NK-92 (cell line): ENCODE measurements at regions not wholly inside any gene's neighbourhood (a gene's known extent, or its start where the extent isn't known, plus 50 kb on each side); places are given as distances from the start of the nearest gene placed in this dataset.

Source experiments
- DNase-seq: peaks from one replicate; lab custom pipeline; 2025; ENCODE audit not compliant: unreplicated experiment; lab: John Stamatoyannopoulos, UW

DNA sequence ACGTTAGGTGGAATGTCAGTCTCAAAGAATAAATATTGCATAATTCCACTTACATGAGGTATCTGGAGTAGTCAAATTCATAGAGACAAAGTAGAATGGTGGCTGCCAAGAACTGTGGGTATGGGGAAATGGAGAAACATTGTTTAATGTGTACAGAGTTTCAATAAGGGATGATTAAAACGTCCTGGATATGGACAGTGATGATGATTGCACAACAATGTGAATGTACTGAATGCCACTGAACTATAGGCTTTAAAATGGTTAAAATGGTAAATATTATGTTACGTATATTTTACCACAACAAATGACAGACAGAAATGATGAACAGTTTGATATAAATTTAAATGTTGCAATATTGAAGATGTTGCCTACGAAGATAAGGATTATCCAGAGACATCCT, 602.0 kb upstream of the PKDCC start:
- DNase-seq, result no peak

DNA sequence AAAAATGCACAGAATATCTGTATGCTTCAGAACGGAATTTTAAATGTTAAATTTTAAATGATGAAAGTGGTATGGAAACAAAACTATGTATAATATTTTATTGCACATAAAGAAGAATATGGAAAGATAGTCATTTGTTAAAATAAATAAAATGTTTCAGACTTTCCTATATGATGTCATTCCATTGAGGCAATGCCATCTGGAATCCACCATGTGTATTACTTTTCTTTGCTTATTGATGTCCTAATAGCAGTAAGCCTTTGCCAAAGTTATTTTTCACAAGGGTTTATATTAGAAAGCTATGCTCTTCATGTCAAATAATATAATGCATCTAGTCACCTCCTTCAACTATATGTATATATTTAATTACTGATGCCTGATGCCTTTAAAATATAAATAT, 601.6 kb upstream of the PKDCC start:
- DNase-seq, result no peak

DNA sequence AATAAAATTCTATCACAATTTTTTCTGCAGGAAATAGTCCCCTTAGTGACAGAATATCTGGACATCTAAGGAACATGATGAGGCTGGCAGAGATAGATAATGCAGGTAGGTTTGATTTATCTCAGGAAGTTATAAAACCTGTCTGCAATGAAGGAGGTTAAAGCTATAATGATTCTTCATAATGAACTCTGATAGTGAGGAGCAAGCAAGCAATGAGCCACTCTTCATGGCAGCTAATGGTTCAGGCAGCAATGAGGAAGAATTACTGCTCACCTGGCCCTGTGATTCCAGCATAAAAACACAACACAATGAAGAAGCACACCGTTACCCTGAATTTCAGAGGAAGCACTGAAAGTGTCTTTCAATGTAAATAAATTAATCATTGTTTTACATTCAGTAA, 599.6 kb upstream of the PKDCC start:
- no peak for DNase-seq

DNA sequence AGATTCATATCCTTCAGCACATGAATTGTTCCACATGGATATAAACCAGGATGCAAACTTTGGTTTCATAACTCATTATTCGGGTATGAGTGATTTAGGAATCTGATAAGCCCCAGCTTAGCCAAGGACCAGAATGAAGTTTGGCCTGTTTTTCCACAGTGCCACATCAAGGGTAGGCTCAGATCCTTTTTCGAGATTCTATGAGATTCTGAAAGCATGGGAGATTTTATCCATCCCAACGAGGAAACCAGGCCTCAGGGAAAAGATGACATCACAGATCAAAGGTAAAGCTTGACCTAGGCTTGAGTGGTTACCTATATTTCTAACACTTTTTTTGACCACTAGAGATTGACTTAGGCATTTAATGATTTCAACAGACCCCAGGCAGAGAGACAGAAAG, 590.8 kb upstream of the PKDCC start:
- no peak for DNase-seq

DNA sequence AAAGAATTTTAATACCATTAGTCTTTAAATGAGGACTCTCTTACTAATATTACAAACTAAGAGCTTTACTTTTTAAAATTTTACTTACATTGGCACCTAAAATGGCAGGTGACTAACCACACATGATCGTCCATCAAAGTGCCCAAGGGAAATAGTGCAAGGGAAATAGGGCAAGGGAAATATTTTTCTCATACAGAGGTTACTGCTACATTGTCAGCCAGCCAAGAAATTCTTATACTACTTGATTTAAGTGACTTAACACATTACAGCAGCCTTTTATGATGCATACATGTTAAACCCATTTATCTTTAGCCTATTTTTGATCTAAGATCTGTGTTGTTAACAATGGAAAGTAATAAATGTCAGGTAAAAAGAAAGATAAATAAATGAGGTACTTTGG, 587.2 kb upstream of the PKDCC start:
- DNase-seq, result no peak

DNA sequence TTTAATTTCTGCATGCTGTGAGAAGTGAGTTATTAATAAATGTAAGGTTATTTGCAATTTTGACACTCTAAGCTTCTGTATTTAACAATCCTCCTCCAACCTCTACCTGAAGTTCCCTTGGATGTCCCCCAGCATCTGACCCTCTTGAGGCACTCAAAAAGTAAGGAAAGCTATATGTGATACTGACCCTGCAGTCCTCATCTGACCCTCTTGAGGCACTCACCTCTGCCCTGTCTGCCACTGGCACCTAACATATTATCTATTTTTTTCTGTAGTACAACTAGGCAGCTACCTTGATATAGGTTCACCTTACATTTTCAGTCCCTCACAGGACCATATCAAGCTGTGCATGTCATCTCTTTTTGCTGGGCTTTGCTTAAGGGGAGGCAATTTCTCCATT, 583.4 kb upstream of the PKDCC start:
- DNase-seq, result no peak

DNA sequence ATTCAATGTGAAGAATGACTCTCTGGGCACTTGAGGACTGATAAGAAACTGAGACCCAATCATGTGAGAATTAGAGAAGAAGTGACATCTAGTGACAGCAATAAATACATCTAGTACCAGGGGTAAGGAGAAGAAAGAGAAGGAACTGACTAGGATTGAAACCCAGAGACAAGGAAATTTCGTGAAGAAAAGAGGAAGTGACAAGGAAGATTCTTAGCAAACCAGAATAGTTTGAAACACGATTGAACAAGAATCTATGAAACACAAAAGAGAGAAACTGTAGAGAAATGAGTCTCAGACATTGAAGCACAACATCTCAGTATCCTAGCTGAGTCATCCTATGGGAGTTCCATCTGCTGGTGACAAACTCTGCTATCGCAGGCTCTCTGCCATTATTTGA, 571.9 kb upstream of the PKDCC start:
- no peak for DNase-seq

DNA sequence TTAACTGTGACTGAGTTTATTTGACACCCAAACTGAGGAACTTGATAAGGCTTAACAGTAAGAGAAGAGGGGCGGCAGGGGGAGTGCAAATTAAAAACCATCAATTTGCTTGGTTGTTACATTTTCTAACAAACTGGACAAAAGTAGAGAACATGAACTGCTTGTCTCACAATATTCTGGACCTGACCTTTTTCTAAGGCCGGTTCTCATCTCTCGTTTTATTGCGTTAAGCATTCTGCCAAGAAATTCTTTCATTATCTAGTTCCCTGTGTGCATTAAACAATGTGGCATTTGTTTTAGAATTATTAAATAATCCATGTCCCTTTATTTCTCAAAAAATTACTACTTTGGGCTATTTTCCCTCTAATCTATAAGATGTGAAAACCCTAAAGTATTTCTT, 565.2 kb upstream of the PKDCC start:
- no peak for DNase-seq

DNA sequence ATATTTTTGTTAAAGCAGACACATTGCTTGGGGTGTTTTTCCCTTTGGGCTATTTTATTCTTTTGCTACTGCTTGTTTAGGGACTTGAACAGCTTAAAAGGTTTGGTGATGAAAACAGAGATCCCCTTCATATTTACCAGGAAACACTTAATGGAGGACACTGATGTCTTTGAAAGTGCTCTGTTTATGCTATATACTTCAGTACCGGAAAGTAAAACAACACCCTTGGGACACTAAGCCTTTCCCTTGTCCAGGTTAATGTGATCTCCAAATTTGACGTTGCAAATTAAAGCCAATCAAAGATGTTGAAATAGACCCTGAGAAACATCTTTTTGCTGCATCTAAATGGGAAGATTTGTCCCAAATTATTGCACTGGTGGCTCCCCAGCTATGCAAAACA, 564.6 kb upstream of the PKDCC start:
- no peak for DNase-seq

DNA sequence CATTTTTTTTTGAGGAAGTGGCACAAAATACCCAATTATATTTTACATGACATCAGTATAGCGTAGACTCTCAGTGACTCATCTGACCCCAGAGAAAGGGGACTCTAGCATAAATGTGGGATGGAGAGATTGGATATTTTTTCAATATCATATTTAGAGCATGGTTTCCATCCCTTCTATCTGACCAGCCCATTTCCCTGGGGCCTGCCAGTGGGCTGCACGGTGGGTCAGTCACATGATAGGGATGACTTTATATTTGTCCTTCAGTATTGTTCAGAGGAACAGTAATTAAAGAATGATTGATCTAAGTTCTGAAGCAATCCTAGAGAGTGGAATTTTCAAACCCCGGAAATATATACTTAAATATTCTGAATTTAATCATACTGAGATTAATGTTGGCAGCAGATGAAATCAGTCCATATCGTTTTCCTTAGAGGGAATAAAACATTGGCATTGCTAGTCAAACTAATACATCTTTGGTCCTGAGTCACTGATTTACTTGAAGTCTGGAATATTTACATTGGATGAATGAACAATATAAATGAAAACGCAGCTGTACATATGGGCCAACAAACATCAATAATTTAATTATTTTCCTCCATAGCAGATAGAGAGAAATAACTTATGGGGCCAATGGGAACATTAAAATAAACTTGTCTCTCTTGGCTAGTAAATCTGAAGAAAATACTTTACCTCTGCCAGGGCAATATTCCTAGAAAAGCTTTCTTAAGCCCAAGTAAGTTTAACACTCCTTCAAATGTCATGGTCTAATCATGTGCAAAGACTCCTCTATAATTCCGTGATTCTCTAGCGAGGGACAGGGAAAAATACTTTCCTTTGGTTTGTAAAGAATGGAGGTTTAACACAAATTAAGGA, 563.6 kb upstream of the PKDCC start:
- no peak for DNase-seq

DNA sequence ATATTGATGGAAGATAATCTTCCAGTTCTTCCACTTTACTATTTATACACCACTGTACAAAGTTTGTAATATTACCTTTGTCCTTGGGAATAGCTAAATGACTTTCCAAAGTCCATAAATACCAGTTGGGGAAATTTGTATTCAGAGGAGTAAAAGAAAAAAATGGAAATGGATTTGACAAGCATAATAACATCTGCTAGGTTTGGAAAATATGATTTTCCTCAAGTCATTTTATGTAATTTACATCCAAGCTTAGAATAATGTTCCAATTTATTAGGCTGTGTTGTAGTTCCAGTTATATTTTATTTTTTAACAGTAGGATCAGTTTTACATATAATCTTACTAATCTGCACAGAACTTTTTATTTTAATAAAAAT, 563.0 kb upstream of the PKDCC start:
- DNase-seq, result no peak

DNA sequence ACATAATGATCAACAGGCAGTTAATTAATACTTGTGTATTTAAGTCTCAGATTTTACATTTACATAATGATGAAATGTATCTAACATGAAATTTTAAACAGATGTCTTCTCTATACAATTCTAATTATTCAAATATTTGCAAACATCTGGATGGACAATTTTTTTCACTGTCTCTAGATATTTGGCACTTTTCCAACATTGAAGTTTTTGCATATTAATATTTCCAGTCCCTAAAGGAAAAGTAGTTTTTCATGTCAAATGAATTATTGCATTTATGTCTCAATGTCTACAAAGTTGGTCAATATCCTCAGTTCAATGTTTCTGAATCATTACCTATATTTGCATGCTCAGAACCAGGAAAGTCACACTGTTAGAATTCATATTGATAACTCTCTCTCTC, 560.9 kb upstream of the PKDCC start:
- no peak for DNase-seq

DNA sequence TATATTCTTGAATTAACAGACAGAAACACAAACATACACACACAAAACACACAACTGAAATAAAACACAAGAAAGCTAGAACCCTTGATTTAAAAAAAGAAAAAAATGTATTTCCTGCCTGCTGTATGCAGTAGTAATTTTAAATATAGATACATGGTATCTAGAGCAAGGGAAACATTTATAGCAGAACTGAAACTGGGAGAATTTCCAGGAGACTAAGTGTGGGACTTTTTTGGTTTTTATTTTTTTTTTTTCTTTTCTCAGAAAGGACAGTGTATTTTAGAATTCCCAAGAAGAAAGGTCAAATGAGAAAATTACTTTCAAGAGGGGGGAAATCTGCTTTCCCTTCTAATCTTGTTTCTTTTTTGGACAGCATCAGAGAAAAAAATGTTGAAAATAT, 558.9 kb upstream of the PKDCC start:
- no peak for DNase-seq

DNA sequence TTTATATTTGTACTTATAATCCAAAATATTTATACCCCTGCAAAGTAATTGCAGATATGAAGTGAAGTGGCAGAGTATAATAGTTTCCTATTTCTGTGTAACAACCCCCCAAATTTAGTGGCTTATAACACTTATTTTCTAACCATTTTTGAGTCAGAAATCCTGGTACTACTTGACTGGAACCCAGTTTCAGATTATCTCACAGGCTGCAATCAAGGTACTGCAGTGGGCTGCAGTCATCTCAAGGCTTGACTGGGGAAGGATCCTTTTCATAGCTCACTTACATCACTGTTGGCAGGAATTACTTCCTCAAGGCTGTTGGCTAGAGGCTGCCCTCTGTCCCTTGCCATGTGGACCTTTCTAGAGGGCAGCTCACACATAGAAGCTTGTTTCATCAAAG, 558.2 kb upstream of the PKDCC start:
- no peak for DNase-seq

DNA sequence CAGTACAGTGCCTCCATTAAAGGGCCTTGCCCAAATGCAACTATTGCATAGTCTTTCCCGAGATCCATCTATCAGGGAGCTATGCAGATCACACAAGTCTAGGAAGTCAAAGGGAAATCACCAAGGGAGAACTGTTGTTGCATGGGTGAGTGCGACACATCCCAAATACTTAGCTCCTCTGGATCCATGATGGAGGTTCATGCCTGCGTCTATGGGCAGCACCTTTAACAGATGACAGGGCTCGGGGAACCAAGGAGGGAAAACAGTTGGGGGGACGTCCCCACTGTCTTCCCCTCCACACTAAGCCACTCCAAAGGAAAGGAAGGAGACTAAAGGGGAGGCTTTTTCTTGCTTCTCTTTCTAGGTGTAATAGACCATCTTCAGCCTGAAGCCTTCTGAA, 552.8 kb upstream of the PKDCC start:
- no peak for DNase-seq

DNA sequence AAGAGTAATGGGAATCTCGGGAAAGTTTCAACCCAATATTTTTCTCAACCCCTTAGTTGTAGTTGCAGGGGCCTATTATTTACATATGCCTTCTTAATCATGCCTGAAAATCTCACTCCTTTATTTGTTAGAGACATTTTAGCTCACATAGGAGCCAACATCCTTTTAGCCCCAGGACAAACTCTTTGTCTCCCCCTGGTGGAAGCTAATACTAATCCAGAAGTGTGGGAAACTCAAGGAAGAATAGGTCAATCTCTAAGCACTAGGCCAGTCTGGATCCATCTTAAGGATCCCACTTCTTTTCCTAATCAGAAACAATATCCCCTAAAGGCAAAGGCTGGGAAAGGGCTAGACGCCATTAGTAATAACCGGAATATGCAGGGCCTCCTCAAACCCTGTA, 550.9 kb upstream of the PKDCC start:
- DNase-seq, result no peak

DNA sequence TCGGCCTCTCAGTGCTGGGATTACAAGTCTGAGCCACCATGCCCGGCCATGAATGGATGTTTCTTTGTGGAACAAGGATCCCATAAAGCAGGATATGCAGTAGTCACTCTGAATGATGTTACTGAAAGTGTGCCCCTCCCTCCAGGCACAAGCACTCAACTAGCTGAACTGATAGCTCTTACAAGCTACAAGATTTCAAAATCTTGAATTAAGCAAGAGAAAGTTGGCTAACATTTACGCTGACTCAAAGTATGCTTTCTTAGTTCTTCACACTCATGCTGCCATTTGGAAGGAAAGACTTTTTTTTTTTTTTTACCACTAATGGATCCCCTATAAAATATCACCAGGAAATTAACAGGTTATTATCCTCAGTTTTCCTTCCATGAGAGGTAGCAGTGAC, 549.0 kb upstream of the PKDCC start:
- no peak for DNase-seq

DNA sequence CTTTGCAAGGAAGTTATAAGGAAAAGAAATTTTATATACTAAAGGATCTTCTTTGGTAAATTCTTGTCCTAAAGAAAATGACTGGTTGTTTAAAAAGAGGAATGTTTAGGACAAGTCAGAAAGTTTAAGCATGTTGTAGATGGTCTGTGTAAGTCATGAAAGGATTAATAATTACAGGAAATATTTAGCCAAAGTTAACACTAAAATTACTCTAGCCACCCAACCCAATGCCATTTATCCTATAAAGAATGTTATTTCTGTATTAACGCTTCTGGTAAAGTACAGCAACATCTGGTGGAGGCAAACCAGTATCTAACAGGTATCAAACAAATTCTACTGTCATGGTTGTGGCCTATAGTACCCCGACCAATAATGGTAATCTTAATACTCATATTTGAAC, 546.9 kb upstream of the PKDCC start:
- no peak for DNase-seq

DNA sequence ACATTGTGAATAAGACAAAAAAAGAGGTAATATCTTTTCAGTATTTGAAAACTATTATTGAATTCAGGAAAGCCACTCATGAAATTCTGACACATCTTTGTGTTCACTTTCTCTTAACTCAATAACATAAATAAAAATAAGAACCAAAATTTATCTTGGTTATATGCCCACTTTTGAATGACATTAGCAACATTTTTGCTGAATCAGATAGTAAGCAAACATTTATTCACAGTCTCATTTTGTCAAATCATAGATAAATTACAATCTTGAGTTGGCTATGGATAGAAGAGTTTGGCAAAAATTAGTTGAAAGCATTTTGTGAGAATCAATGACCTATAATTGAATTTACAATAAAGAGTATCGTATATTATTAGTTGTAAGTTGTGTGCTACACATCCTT, 545.1 kb upstream of the PKDCC start:
- DNase-seq, result no peak

DNA sequence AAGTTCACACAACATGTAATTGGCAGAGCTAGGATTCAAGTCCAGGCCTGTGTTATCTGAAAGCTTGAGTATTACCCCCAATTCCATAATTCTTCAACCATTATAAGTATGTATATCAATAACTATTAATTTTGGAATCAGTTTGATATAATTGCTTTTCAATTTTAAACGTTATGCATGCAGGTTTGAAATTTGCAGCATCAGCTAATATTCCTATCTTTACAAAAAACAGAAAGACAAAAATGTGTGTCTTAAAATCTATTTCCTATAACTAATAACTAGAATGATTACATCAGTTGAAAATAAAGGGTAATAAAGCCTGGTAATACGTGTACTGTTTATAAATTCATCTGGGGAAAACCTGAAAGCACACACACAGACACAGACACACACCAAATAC, 543.3 kb upstream of the PKDCC start:
- no peak for DNase-seq

DNA sequence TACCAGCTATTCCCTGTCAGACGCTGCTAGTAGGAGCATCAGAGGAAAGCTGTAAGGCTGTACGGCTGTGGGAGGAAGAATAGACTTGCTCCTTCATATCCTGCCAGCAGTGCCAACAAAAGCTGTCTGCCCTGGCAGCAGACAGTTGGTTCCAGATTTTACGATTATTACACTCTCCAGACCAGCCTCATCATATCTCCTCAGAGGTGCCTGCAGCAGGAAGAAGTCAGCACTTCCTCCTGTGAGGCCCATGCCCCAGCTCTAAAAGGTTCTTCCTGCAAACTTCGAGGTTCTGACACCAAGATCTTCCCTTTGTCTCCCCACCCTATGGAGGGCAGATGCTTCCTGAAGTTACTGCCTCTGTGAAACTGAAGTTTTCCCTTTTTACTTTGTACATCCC, 537.7 kb upstream of the PKDCC start:
- DNase-seq, result no peak

DNA sequence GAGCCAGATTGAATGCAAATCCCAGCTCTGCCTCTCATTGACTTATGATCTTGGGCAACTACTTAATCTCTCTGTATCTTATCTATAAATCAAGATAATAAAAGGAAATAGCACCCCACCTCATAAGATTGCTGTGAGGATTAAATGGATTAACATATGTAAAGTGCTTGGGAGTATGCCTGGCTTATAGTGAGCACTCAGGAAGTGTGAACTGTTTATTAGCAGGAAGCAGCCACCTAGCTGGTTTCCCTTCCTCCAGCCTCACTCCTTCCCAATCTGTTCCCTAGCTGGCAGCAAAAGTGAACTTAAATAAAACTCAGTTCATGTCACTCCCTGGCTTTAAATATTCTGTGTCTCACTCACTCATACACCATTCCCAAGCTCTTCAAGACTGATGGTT, 526.6 kb upstream of the PKDCC start:
- DNase-seq, result no peak

DNA sequence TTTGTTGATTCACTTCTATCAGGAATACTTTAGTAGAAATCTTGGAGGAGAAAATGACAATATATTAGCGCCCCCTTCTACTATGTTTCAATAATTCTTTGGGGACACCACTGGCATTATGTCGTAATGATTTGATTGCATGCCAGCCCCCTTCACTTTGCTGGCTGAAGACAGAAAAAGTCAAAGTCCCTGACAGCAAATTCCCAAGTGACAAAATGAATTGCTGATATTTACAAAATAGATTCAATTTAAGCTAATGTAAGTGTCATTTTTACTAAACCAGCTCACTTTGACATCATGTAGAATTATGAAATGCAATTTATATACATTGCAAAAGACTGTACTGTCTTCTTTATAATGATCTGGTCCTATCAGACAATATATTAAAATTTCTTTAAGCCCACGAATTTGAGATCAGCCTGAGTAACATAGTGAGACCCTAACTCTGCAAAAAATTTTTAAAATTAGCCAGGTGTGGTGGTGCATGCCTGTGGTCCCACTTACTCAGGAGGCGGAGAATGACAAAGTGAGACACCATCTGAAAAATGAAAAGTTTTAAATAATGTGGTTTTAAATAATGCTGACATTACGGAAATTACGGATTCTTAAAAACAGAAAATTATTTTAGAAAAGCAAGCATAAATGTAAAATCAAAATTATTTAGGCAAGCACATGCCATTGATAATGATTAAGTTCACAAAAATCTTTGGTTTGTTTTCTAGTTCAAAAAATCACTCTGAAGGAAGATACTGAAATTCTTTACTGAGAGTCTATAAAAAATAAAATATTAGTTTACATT, 520.1 kb upstream of the PKDCC start:
- no peak for DNase-seq
